GM12878 (cell line): ENCODE measurements at regions not wholly inside any gene's neighbourhood (a gene's known extent, or its start where the extent isn't known, plus 50 kb on each side); places are given as distances from the start of the nearest gene placed in this dataset.

Experiments used
- ATF7 ChIP-seq: fragments of 450-650 bp; IDR thresholded peaks from 2 replicates; pipeline ENCODE4 v1.6.1; 2016; ENCODE audit warnings: low read depth, mild to moderate bottlenecking
- JUND ChIP-seq: IDR thresholded peaks from 2 replicates; pipeline ENCODE4 v1.6.1; 2012; ENCODE audit warnings: low read depth, mild to moderate bottlenecking, low read length, improper control_type of control experiment, moderate library complexity
- MEF2B ChIP-seq: fragments of 450-650 bp; IDR thresholded peaks from 2 replicates; pipeline ENCODE4 v1.6.1; 2018; ENCODE audit warnings: mild to moderate bottlenecking, moderate library complexity; ENCODE audit not compliant: partially characterized antibody, poor library complexity, severe bottlenecking
- POLR2A ChIP-seq: IDR thresholded peaks from 2 replicates; pipeline ENCODE4 v1.6.1; 2011; ENCODE audit warnings: low read depth, mild to moderate bottlenecking, low read length
- TF ChIP-seq, protein P1 (sequence below), 3 experiments: IDR thresholded peaks in 2 of 3; conservative IDR thresholded peaks in 1 of 3; 2 replicates each; pipeline ENCODE4 v1.5.1; 2011; ENCODE audit warnings: low read depth in 3 of 3, low read length in 3 of 3, mild to moderate bottlenecking in 3 of 3, control low read depth in 2 of 3, moderate library complexity in 2 of 3, inconsistent platforms in 1 of 3, mixed read lengths in 1 of 3; ENCODE audit not compliant: control insufficient read depth in 2 of 3, insufficient read depth in 1 of 3; ENCODE audit errors: extremely low read depth in 1 of 3
- TF ChIP-seq, protein P2 (sequence below): fragments of 450-650 bp; IDR thresholded peaks from 2 replicates; pipeline ENCODE4 v1.6.1; 2017; ENCODE audit warnings: mild to moderate bottlenecking, moderate library complexity

- TF ChIP-seq POLR2A: no peak
- TF ChIP-seq, protein P1, sequence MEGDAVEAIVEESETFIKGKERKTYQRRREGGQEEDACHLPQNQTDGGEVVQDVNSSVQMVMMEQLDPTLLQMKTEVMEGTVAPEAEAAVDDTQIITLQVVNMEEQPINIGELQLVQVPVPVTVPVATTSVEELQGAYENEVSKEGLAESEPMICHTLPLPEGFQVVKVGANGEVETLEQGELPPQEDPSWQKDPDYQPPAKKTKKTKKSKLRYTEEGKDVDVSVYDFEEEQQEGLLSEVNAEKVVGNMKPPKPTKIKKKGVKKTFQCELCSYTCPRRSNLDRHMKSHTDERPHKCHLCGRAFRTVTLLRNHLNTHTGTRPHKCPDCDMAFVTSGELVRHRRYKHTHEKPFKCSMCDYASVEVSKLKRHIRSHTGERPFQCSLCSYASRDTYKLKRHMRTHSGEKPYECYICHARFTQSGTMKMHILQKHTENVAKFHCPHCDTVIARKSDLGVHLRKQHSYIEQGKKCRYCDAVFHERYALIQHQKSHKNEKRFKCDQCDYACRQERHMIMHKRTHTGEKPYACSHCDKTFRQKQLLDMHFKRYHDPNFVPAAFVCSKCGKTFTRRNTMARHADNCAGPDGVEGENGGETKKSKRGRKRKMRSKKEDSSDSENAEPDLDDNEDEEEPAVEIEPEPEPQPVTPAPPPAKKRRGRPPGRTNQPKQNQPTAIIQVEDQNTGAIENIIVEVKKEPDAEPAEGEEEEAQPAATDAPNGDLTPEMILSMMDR (IDR thresholded peaks at IDR 0.05 in 2 of 3, conservative IDR thresholded peaks at IDR 0.05 in 1 of 3; ENCODE audit: control insufficient read depth in 2 of 3, extremely low read depth in 1 of 3, insufficient read depth in 1 of 3, low read depth in 3 of 3, low read length in 3 of 3): no peak
- no peak for TF ChIP-seq ATF7
- no peak for TF ChIP-seq MEF2B
- TF ChIP-seq JUND: no peak
- TF ChIP-seq, protein P2, sequence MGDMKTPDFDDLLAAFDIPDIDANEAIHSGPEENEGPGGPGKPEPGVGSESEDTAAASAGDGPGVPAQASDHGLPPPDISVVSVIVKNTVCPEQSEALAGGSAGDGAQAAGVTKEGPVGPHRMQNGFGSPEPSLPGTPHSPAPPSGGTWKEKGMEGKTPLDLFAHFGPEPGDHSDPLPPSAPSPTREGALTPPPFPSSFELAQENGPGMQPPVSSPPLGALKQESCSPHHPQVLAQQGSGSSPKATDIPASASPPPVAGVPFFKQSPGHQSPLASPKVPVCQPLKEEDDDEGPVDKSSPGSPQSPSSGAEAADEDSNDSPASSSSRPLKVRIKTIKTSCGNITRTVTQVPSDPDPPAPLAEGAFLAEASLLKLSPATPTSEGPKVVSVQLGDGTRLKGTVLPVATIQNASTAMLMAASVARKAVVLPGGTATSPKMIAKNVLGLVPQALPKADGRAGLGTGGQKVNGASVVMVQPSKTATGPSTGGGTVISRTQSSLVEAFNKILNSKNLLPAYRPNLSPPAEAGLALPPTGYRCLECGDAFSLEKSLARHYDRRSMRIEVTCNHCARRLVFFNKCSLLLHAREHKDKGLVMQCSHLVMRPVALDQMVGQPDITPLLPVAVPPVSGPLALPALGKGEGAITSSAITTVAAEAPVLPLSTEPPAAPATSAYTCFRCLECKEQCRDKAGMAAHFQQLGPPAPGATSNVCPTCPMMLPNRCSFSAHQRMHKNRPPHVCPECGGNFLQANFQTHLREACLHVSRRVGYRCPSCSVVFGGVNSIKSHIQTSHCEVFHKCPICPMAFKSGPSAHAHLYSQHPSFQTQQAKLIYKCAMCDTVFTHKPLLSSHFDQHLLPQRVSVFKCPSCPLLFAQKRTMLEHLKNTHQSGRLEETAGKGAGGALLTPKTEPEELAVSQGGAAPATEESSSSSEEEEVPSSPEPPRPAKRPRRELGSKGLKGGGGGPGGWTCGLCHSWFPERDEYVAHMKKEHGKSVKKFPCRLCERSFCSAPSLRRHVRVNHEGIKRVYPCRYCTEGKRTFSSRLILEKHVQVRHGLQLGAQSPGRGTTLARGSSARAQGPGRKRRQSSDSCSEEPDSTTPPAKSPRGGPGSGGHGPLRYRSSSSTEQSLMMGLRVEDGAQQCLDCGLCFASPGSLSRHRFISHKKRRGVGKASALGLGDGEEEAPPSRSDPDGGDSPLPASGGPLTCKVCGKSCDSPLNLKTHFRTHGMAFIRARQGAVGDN: no peak
These were observed 96.3 kb upstream of the PRDM11 start for GRCh38 chr11:45050111-45050510.
